ENCODE measurements at regions not wholly inside any gene's neighbourhood (a gene's known extent, or its start where the extent isn't known, plus 50 kb on each side); places are given as distances from the start of the nearest gene placed in this dataset.

- TF ChIP-seq ATF4 (CRISPR knock-in tag; IDR thresholded peaks at IDR 0.05) = no peak
- TF ChIP-seq GTF3C2 (IDR thresholded peaks at IDR 0.05; ENCODE audit: borderline replicate concordance, extremely low read depth, insufficient read length) = no peak
- no peak for TF ChIP-seq SMARCA4 (IDR thresholded peaks at IDR 0.05)
- no peak for TF ChIP-seq BRD4 (IDR thresholded peaks at IDR 0.05)
- no peak for TF ChIP-seq FOXO4 (CRISPR knock-in tag; IDR thresholded peaks at IDR 0.05)
- 0 out of 2 replicates have a peak, but pooled peaks have one; percentile 10 for TF ChIP-seq MYC (IDR thresholded peaks at IDR 0.05; ENCODE audit: low read depth, low read length)
- TF ChIP-seq MYC (CRISPR knock-in tag; IDR thresholded peaks at IDR 0.05; ENCODE audit: borderline replicate concordance, low read depth) = no peak
- TF ChIP-seq PRPF4 (IDR thresholded peaks at IDR 0.05; ENCODE audit: insufficient read depth, low read depth, low read length, poor library complexity, severe bottlenecking) = no peak
- TF ChIP-seq ZNF561 (CRISPR knock-in tag; conservative IDR thresholded peaks at IDR 0.05) = no peak
- TF ChIP-seq ZNF165 (CRISPR knock-in tag; IDR thresholded peaks at IDR 0.05; ENCODE audit: borderline replicate concordance) = no peak
- no peak for TF ChIP-seq JUNB (CRISPR knock-in tag; conservative IDR thresholded peaks at IDR 0.05)
- TF ChIP-seq CTBP1 (IDR thresholded peaks at IDR 0.05; ENCODE audit: borderline replicate concordance) = peak; percentile 22; the same call in 1 of the 2 replicates
- peak; percentile 56 for TF ChIP-seq ARID1B (IDR thresholded peaks at IDR 0.05)
- peak; percentile 56 for TF ChIP-seq CXXC5 (CRISPR knock-in tag; IDR thresholded peaks at IDR 0.05)
- TF ChIP-seq MAZ (CRISPR knock-in tag; conservative IDR thresholded peaks at IDR 0.05 in 1 of 2, IDR thresholded peaks at IDR 0.05 in 1 of 2) = 0 out of 4 replicates have a peak, but pooled peaks of 1 of the 2 experiments have one; percentile 16
- no peak for TF ChIP-seq ZNF263 (CRISPR knock-in tag; IDR thresholded peaks at IDR 0.05; ENCODE audit: borderline replicate concordance)
- TF ChIP-seq NR2C2 (CRISPR knock-in tag; IDR thresholded peaks at IDR 0.05) = no peak
- TF ChIP-seq NR2C2 (tag; IDR thresholded peaks at IDR 0.05) = no peak
- no peak for TF ChIP-seq ZNF551 (CRISPR knock-in tag; IDR thresholded peaks at IDR 0.05)
- no peak for TF ChIP-seq SRSF7 (optimal IDR thresholded peaks at IDR 0.05; ENCODE audit: low read depth, low read length)
- no peak for TF ChIP-seq SUPT5H (IDR thresholded peaks at IDR 0.05)
- no peak for TF ChIP-seq ZNF146 (CRISPR knock-in tag; IDR thresholded peaks at IDR 0.05; ENCODE audit: unreplicated experiment)
These were observed 265.6 kb upstream of the FOXK1 start (continued) for GRCh38 chr7:4416396-4417056.

Measured in K562 (cell line).